Activated CD4-positive, alpha-beta memory T cell treated with anti-CD3 and anti-CD28 coated beads, Interleukin-2, amount 10 ng/mL, durations not matched to agents 7 days and 5 days (primary cell): ENCODE measurements at regions not wholly inside any gene's neighbourhood (a gene's known extent, or its start where the extent isn't known, plus 50 kb on each side); places are given as distances from the start of the nearest gene placed in this dataset.

Source experiments
- CTCF ChIA-PET: fragments of 350-600 bp; sonication (Branson Sonifier 250); formaldehyde crosslinking; loops from one replicate; lab custom pipeline; 2021; ENCODE audit warnings: antibody characterized with exemption, inconsistent platforms; lab: Charles Lee
- POLR2A ChIA-PET: fragments of 350-600 bp; sonication (Branson Sonifier 250); formaldehyde crosslinking; loops from one replicate; lab custom pipeline; 2021; ENCODE audit warnings: antibody characterized with exemption; lab: Charles Lee
- DNase-seq: peaks from one replicate; pipeline ENCODE4 v3.0.0-alpha.2; 2020
- H3K27ac Mint-ChIP-seq: one replicate; pipeline ENCODE4 v1.8.0; 2021; ENCODE audit warnings: mild to moderate bottlenecking, mixed read lengths
- H3K27me3 Mint-ChIP-seq: one replicate; pipeline ENCODE4 v1.8.0; 2021; ENCODE audit warnings: mixed read lengths
- H3K36me3 Mint-ChIP-seq: one replicate; pipeline ENCODE4 v1.8.0; 2021; ENCODE audit warnings: low read depth, mixed read lengths
- H3K4me1 Mint-ChIP-seq: one replicate; pipeline ENCODE4 v1.8.0; 2021; ENCODE audit warnings: mixed read lengths
- H3K4me3 Mint-ChIP-seq: one replicate; pipeline ENCODE4 v1.8.0; 2021; ENCODE audit warnings: mild to moderate bottlenecking, mixed read lengths
- H3K9me3 Mint-ChIP-seq: one replicate; pipeline ENCODE4 v1.8.0; 2021; ENCODE audit warnings: mixed read lengths

GRCh38 chr7:25842201-25842733, 309.7 kb upstream of the NFE2L3 start:
- ChIA-PET POLR2A (no interaction called here), CTCF (interaction anchor here (1.1 kb wide), 1 partner anchor 10 kb away, joined by 3 read pairs; no protein-coding TSS in a partner anchor)
- peaks cover 30% of the 10 kb centered on the region for H3K27me3 Mint-ChIP-seq
- H3K4me1 Mint-ChIP-seq: no peaks in the 10 kb centered on the region
- H3K36me3 Mint-ChIP-seq: no peaks in the 10 kb centered on the region
- DNase-seq: no peak
- no peak overlapping the region for H3K4me3 Mint-ChIP-seq
- no peak overlapping the region for H3K27ac Mint-ChIP-seq
- H3K9me3 Mint-ChIP-seq: no peaks in the 10 kb centered on the region

GRCh38 chr7:25843467-25843866, 308.5 kb upstream of the NFE2L3 start:
- no peaks in the 10 kb centered on the region for H3K36me3 Mint-ChIP-seq
- no peaks in the 10 kb centered on the region for H3K9me3 Mint-ChIP-seq
- ChIA-PET CTCF (interaction anchor here (0.9 kb wide), 1 partner anchor 8 kb away, joined by 3 read pairs; no protein-coding TSS in a partner anchor), POLR2A (no interaction called here)
- no peak for DNase-seq
- no peak overlapping the region for H3K4me3 Mint-ChIP-seq
- peaks cover 26% of the 10 kb centered on the region for H3K27me3 Mint-ChIP-seq
- no peaks in the 10 kb centered on the region for H3K4me1 Mint-ChIP-seq
- H3K27ac Mint-ChIP-seq: no peak overlapping the region

DNA sequence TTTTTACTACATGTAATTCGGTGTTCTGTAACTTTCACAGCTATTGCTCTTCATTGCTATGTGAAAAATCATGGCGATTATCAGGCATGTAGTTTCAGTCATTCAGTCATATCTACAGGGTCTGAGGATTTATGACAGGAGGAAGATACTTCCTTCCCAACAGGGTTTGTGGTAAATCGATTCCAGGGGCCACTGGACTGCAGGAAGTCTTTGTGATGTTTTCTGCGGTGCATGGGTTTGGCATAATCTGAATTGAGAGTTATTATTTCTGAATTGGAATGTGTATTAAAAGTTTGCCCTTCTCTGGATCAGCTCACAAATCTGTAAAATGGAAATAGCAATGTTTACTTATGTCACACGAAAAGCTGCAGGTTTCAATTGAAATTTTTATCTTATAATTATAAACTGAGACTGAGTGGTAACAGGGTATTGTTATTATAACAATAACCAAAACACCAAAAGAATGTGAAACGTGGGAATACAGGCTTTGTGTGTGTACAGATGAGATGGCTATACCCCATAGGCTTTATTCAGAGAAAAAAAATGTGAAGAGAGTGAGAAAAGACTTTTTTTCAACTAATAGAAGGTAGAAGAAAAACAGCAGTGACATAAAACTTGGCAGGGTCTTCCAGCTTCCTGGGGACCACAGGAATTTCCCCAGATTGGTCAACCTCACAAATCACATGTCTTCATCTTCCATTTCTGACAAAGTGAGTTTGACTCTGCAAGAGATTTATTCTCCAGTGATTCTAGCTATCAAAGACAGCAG, 307.7 kb upstream of the NFE2L3 start:
- POLR2A ChIA-PET: no interaction called here
- Mint-ChIP-seq H3K4me1 (no peaks in the 10 kb centered on the region), H3K27me3 (peaks cover 25% of the 10 kb centered on the region), H3K36me3 (no peaks in the 10 kb centered on the region), H3K4me3 (no peak overlapping the region), H3K9me3 (no peaks in the 10 kb centered on the region), H3K27ac (no peak overlapping the region)
- CTCF ChIA-PET: interaction anchor here (2.1 kb wide), 2 partner anchors 10 to 23 kb away, joined by 6 to 8 read pairs; no protein-coding TSS in a partner anchor
- DNase-seq: no peak

DNA sequence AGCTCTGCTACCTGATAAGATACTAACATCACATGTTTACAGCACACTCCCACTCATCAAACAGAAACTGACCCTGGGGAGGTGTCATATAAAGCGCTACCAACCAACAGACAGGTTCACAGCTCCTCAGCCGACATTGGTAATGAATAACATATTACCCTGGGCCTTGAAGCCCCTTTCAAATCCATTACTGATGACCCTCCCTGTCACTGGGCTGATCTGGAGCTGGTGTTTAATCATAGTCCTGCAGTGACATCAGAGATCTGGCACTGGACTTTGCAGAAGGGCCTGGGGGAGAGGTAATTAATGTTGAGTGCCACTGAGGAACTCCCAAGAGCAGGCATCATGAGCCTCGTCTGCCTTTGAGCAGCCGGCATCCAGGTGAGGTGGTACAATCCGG, 306.5 kb upstream of the NFE2L3 start:
- POLR2A ChIA-PET: interaction anchor here (0.6 kb wide), 1 partner anchor 1397 kb away, joined by 3 read pairs; no protein-coding TSS in a partner anchor
- DNase-seq: no peak
- Mint-ChIP-seq H3K4me3 (no peak overlapping the region), H3K27ac (no peak overlapping the region), H3K9me3 (no peaks in the 10 kb centered on the region), H3K27me3 (peaks cover 35% of the 10 kb centered on the region), H3K4me1 (no peaks in the 10 kb centered on the region), H3K36me3 (no peaks in the 10 kb centered on the region)
- CTCF ChIA-PET: interaction anchor here (2.1 kb wide), 2 partner anchors 9 to 25 kb away, joined by 6 to 8 read pairs; no protein-coding TSS in a partner anchor

DNA sequence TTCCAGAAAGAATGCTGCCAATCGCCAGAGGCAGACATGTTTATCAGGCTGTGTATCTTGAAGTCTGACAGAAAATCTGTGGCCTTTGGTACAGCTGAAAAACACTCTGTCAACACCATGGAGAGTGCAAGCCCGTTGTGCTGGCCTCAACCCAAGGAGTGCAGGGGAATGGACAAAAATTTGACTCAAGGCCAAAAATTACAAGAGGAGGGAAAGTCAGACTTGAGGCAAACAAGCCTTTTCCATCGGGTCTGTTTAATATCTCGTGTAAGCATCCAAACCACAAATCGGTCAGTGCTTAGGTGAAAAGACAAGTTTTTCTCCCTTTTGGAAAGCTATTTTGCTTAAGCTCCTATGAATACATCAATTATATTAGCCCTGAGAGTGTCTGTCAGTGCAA, 305.3 kb upstream of the NFE2L3 start:
- Mint-ChIP-seq H3K36me3 (no peaks in the 10 kb centered on the region), H3K4me3 (no peak overlapping the region), H3K4me1 (peaks cover 3% of the 10 kb centered on the region), H3K27ac (no peak overlapping the region), H3K9me3 (no peaks in the 10 kb centered on the region), H3K27me3 (peaks cover 46% of the 10 kb centered on the region)
- POLR2A ChIA-PET: no interaction called here
- DNase-seq: no peak
- CTCF ChIA-PET: interaction anchor here (0.9 kb wide), 1 partner anchor 46 kb away, joined by 3 read pairs; no protein-coding TSS in a partner anchor

DNA sequence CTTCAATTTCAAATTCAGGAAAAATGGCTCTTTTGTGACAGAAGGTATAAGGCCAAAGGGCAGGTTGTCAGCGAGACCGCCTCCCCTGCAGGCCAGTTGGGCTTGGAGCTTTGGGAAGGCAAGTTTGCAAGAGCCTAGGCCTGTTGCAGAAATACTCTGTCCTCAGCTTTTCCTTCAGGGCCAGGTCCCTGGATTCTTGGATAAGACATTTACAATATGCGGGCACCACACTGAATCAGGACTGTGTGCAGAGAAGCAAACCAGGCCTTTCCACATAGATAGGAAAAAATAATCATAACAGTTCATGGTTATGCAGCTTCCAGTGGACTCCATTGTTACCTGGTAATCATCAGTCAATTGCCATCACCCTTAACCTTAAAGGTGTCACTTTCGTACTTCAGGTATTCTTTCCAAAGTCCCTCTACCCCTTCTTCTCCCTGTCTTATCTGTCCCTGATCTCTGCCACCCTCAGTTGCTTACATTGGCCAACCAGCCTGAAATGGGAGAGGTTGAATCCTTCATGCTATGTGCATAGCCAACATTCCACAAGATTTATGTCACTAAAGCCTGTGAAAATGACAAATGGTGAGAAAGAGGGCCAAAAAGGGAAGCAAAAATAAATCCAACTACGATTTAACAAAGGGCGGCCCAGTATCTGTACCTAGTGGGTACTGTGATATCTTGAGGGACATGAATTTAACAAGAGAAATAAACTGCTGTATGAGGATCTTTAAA, 304.5 kb upstream of the NFE2L3 start:
- Mint-ChIP-seq H3K9me3 (no peaks in the 10 kb centered on the region), H3K4me1 (peaks cover 6% of the 10 kb centered on the region), H3K27me3 (peaks cover 49% of the 10 kb centered on the region), H3K36me3 (no peaks in the 10 kb centered on the region), H3K27ac (no peak overlapping the region), H3K4me3 (no peak overlapping the region)
- POLR2A ChIA-PET: no interaction called here
- DNase-seq: no peak
- CTCF ChIA-PET: interaction anchor here (0.9 to 1.2 kb wide), 2 partner anchors 12 to 45 kb away, joined by 3 to 4 read pairs; no protein-coding TSS in a partner anchor

DNA sequence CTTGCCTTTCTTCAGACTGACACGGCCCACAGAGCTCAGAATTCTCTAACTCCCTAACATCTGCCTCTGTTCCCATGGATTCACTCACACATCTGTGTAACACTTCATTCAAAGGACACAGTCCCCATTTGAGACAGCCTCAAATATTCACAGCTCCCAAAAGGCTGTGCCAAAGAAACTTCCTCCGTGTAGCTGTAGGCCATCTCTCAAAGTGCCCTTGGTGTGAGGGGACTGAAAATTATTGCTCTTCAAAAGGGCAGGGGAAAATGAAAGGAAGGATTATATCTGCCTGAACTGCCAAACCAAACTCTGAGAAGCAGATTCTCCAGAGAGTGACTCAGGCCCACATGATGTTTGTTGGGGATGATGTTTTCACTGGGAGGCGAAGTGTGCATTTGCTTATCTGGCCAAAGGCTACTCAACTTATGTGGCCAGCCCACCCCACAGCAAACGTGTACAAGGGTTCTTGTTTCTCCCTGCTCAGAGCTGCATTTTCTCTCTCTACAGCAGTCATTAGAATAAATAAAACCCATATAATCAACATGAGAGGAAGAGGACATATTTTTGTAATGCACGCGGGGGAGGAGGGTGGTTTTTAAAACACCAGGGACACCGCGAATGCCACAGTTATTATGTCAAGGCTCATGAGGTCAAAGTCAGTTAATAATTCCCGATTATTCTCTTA, 302.4 kb upstream of the NFE2L3 start:
- Mint-ChIP-seq H3K4me1 (peaks cover 16% of the 10 kb centered on the region), H3K36me3 (no peaks in the 10 kb centered on the region), H3K27me3 (peaks cover 55% of the 10 kb centered on the region), H3K27ac (no peak overlapping the region), H3K9me3 (no peaks in the 10 kb centered on the region), H3K4me3 (no peak overlapping the region)
- ChIA-PET CTCF (no interaction called here), POLR2A (no interaction called here)
- no peak for DNase-seq

DNA sequence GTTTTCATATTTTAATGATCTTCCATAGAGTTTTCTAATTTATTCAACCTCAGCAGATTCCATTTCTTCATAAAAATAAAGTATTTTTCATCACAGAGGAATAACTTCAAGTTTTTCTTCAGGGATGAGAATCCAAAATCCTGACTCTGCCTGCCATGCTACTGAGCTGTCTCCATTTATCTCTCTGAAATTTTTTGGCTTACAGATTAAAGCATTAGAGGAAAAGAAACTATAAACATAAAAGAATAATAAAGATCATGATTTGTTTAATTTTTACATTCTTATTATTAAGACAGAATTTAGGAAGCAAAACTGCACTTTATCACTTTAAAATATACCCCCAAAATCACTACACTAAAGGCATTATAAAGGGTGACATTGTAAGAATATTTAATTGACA, 301.8 kb upstream of the NFE2L3 start:
- H3K27me3 Mint-ChIP-seq: peaks cover 56% of the 10 kb centered on the region
- no peak for DNase-seq
- CTCF ChIA-PET: no interaction called here
- peaks cover 2% of the 10 kb centered on the region for H3K9me3 Mint-ChIP-seq
- no peak overlapping the region for H3K4me3 Mint-ChIP-seq
- POLR2A ChIA-PET: no interaction called here
- peaks cover 19% of the 10 kb centered on the region for H3K4me1 Mint-ChIP-seq
- no peaks in the 10 kb centered on the region for H3K36me3 Mint-ChIP-seq
- no peak overlapping the region for H3K27ac Mint-ChIP-seq

GRCh38 chr7:25850735-25851134, 301.3 kb upstream of the NFE2L3 start:
- POLR2A ChIA-PET: no interaction called here
- CTCF ChIA-PET: interaction anchor here (2.5 kb wide), 1 partner anchor 11 kb away, joined by 23 read pairs; no protein-coding TSS in a partner anchor
- H3K4me3 Mint-ChIP-seq: no peak overlapping the region
- peaks cover 2% of the 10 kb centered on the region for H3K9me3 Mint-ChIP-seq
- H3K36me3 Mint-ChIP-seq: no peaks in the 10 kb centered on the region
- DNase-seq: no peak
- peaks cover 56% of the 10 kb centered on the region for H3K27me3 Mint-ChIP-seq
- no peak overlapping the region for H3K27ac Mint-ChIP-seq
- peaks cover 22% of the 10 kb centered on the region for H3K4me1 Mint-ChIP-seq

GRCh38 chr7:25851332-25852210, 300.4 kb upstream of the NFE2L3 start:
- POLR2A ChIA-PET: no interaction called here
- Mint-ChIP-seq H3K9me3 (peaks cover 2% of the 10 kb centered on the region), H3K27ac (peak overlapping the region; percentile 62), H3K4me1 (peaks cover 22% of the 10 kb centered on the region), H3K27me3 (peaks cover 52% of the 10 kb centered on the region), H3K36me3 (no peaks in the 10 kb centered on the region), H3K4me3 (peak overlapping the region; percentile 41)
- DNase-seq: peak; percentile 69
- CTCF ChIA-PET: interaction anchor here (0.5 to 2.5 kb wide), 14 partner anchors 9 to 1335 kb away, joined by 3 to 23 read pairs (median 3); no protein-coding TSS in a partner anchor

GRCh38 chr7:25852211-25852938, 299.6 kb upstream of the NFE2L3 start:
- no peaks in the 10 kb centered on the region for H3K36me3 Mint-ChIP-seq
- H3K27me3 Mint-ChIP-seq: peaks cover 52% of the 10 kb centered on the region
- H3K4me1 Mint-ChIP-seq: peaks cover 22% of the 10 kb centered on the region
- no peak for DNase-seq
- ChIA-PET POLR2A (no interaction called here), CTCF (interaction anchor here (0.5 to 2.5 kb wide), 14 partner anchors 9 to 1335 kb away, joined by 3 to 23 read pairs (median 3); no protein-coding TSS in a partner anchor)
- H3K9me3 Mint-ChIP-seq: peaks cover 2% of the 10 kb centered on the region
- no peak overlapping the region for H3K27ac Mint-ChIP-seq
- no peak overlapping the region for H3K4me3 Mint-ChIP-seq
